ENCODE measurements at regions not wholly inside any gene's neighbourhood (a gene's known extent, or its start where the extent isn't known, plus 50 kb on each side); places are given as distances from the start of the nearest gene placed in this dataset.
"Not testable (repeated sequence)": the region's sequence is repeated elsewhere in the genome, so short reads cannot be mapped to it uniquely, and the experiment has no call there.

DNA sequence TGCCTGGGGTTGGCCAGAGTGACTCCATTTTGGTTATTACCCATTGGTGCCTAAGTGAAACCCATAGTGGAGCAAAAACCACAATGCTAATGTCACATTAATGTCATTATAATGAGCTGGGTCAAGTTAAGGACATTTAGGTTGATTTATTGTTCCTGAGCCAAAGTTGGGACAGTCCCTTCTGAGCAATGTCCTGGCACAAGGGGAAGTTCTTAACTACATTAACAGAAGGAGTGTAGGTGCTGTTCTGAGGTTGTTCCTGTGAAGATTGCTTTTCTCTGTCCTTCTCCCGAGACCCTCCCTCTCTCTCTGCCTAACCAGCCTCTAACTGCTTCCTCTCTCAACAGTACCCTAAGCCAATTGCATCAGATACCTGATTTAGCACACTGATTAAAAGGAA lies 1956.8 kb upstream of the PCDH10 start:
- DNase-seq, result no peak

DNA sequence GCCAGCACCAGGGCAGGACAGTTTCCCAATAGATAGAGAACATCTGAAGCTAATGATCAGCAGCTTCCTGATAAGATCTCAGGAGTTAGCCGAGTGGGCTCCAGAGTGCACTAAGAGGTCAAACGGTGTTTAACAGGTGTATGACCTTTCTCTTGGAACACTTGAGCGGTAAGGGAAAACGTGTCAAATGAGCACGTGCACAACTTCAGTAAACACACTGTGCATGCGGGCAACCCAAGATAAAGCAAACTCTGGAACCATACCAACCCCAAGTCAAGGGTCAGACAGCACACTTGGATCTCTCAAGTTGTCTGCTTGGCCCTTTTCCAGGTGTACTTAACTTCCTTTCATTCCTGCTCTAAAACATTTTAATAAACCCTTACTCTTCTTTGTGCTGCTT lies 1941.5 kb upstream of the PCDH10 start:
- DNase-seq, result peak in 1 of 2 experiments; percentile 45

DNA sequence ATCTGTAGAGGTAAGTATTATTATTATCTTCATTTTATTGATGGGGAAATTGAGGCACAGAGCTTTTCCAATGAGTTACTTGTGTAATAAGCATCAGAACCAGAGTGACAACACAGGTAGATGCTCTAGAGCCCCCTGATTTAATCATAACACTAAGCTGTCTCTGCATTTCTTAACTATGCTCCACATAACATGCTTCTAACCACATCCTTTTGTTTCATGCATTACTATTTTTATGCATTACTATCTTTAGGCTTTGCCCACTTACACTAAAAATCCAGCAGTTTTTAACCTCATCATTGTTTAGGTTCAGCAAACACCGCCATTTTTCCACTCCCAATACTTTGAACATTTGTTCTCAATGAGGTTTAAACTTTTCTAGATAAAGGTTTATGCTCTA lies 1900.8 kb upstream of the PCDH10 start:
- DNase-seq, result no peak

DNA sequence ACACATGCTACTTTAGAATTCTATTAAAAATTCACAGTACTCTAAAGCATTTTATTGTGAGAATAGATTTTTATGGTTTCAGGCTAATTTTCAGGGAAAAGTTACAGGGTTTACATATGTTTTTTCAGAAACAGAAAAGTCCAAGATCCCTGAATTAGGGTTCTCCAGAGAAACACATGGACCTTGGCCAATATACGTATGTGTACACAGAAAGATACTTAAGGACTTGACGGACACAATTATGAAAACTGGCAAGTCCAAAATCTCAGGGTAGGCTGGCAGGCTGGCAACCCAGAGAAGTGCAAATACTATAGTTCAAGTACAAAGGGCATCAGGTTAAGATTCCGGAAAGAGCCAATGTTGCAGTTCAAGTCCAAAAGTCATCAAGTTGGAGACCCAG lies 1897.8 kb upstream of the PCDH10 start:
- DNase-seq, result no peak

DNA sequence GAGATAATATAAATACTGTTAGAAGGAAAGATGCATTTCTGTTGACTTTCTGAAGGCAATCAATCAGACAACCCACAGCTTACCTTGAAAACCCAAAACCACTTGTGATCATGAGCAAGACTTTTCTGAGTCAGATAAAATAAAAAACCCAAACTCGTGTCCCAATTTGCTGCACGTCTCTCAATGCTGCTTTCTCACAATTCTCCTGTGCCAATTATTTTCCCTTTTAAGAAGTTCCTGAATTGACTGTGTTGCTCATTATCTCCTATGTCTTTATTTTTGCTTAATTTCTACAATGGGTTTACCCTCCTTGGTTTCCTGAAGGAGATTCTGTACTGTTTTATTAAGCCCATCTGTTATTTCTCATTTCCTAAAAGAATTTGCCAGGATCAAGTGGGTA lies 1891.9 kb upstream of the PCDH10 start:
- no peak for DNase-seq

DNA sequence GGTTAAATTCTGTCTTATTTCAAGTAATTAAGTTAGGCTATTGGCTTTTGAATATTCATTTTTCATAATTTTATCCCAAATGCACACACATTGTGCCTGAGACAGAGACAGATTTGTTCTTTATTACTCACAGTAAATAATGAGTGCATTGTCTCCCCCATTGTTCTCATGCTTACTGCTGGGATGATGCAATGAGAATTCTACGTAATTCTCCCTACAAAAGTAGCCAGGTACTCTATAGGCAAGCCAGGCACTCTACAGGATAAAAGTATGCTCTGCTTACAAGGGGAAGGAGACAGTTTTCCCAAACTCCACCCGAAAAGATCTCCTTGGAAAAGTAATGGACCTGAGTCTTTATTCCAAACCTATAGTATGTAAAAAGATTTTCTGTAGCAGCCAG lies 1890.7 kb upstream of the PCDH10 start:
- DNase-seq, result no peak

DNA sequence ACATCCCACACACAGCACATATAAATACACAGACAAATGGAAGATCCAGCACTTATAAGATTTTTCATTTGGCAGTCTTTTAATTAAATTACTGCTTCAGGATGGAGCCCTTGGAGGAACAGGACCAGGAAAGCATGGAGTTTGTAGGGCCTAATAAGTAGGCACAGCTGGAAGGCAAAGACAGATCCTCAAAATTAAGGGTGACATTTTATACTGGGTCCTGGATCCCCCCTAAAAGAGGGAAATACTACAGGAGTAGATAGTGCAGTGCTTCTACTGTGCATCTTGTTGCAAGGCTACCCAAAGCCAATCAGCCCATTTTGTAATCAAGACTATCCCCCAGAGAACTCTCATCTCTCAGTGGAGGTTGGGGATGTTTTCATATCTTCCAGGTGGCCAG lies 1860.7 kb upstream of the PCDH10 start:
- no peak for DNase-seq

DNA sequence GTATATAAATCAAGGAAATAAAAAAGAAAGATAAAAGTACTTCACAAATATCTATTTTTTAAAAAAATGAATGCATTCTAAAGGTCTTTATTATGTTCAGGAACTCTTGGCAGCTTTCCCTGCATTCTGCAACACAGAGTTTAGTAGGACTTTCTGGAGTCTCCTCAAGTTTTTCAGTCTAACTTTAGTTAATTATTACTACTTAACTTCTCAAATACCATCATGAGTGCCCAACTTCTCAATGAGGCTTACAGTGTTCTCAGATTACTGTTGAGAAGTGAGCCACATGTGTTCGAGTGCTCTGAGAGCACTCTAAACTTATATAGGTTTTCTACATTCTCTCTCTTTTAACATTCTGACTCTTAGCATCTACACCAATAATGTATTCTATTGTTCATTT lies 1852.9 kb upstream of the PCDH10 start:
- no peak for DNase-seq

DNA sequence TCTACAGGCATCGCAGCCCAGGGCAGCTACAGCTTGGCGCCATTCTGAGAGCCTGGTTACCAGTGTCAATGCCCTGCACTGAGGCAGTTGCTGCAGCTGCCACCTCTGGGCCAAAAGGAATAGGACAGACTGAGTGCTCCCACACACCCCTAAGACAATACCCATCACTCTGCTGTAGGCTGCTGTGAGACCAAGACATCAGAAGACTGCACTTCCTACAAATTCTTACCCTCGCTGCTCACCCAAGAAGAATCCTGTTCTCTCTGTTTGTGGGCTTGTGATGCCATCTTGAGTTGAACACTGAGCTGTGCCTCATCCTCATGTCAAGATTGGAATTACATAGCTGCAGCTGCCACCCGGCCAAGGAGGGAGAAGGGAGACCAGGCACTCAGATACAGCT lies 1847.0 kb upstream of the PCDH10 start:
- DNase-seq, result no peak

DNA sequence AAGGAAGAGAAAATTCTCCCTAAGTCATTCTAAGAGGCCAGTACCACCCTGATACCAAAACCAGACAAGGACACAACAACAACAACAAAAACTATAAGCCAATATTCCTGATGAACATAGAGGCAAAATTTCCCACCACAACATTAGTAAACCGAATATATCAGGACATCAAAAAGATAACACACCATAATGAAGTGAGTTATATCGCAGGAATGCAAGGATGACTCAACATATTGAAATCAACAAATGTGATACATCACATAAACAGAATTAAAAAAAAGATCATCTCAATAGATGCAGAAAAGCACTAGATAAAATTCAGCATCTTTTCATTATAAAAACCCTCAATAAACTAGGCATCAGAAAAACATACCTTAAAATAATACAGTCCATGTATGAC lies 1844.4 kb upstream of the PCDH10 start:
- no peak for DNase-seq

DNA sequence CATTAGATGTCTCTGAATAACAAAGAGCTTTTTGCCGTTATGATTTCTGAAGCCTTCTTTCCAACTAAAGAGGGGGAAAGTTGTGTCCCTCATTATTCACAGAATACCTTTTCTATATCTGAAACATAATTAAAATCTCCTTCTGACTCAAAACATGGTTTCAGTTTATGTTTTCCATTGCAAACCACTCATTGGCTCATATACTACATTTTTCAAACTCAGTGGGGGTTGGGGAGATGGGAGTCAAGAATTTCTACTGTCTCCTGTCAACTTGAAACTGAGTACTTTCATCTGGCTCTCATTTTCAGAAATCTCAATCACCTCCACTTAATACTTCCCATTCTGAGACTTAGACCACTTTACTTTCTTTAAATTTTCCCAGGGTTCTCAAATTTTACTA lies 1839.5 kb upstream of the PCDH10 start:
- DNase-seq, result no peak

DNA sequence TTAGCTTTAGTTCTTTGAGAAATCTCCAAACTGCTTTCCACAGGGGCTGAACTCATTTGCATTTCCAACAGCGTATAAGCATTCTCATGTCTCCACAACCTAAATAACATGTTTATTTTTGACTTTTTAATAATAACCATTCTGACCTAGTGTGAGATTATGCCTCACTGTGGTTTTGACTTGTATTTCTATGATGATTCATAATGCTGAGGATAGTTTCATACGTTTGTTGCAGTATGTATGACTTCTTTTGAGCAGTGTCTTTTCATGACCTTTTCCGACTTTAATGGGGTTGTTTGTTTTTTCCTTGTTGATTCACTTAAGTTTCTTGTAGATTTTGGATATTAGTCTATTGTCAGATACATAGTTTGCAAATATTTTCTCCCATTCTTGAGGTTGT lies 1833.0 kb upstream of the PCDH10 start:
- no peak for DNase-seq

DNA sequence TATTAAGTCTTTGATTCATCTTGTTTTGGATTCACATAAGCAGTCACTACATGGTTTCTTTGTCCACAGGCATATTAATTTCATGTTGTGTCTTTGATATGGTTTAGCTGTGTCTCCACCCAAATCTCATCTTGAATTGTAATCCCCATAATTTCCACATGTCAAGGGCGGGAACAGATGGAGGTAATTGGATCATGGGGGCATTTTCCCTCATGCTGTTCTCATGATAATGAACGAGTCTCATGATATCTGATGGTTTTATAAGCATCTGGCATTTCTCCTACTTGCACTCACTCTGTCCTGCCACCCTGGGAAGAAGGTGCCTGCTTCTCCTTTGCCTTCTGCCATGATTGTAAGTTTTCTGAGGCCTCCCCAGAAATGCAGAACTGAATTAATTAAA lies 1811.2 kb upstream of the PCDH10 start:
- DNase-seq, result no peak

DNA sequence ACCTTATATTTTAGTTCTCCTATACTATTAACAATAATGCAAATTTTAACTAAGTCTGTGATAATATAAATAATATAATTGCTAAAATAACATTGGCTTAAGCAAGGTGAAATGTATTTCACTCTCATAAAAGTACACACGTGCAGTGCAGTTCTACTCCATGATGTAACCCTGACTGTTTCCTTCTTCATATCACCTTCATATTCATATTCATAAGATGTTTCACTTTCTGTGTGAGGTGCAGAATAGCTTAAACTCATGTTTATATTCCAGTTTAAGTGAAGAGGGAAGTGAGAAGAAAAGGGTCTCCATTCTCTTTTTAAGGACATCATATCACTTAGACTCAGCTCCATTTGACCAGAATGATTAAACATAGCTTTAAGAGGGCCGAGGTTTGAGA lies 1810.0 kb upstream of the PCDH10 start:
- DNase-seq, result no peak

DNA sequence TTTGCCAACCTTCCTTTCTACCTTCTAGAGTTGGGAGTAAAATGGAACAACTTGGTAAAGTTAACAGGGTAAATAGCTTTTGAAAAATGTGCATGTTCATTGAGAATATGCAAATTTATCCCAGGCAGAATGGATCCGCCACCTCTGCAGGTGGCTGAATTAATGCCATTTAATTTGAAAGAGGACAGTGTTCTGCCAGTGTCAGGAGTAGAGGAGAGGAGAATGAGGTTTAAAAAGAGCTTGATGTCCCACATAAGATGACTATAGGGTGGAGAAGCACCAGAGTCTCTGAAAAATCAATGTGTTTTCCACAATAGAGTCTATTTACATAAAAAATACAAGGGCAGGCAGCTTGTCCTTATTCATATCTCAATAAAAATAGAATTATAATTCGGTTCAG lies 1804.3 kb upstream of the PCDH10 start:
- no peak for DNase-seq

DNA sequence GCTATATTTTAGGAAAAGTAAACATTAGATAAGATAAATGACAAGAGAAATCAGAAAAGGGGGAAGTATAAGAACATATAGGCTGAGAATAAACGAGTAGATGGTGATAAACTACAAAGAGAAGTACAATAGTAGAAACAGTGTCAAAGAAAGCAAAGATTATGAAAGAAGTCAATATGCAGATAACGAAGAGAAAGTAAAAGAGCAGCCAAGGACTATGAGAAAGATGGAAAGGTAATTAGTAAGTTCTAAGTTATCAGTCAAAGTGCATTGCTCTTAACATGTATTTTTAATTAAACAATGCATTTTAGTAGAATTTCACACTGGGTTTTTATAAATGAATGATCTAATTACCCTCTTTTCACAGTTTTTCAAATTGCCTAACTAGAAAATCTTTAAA lies 1801.3 kb upstream of the PCDH10 start:
- DNase-seq, result no peak

DNA sequence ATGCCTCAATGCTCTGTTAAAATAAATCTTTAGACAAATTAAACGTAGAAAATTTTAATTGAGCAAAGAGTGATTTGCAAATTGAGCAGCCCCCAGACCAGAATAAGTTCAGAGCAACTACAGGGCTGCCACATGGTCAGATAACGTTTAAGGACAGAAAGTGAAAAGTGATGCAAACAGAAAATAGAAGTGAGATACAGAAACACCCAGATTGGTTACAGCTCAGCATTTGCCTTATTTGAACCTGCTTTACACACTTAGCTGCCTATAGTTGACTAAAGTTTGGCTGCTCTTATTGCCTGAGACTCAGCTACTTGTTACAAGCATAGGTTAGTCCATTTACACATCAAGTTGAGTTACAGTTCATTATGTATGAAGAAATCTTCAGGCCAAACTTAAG lies 1800.8 kb upstream of the PCDH10 start:
- DNase-seq, result no peak

DNA sequence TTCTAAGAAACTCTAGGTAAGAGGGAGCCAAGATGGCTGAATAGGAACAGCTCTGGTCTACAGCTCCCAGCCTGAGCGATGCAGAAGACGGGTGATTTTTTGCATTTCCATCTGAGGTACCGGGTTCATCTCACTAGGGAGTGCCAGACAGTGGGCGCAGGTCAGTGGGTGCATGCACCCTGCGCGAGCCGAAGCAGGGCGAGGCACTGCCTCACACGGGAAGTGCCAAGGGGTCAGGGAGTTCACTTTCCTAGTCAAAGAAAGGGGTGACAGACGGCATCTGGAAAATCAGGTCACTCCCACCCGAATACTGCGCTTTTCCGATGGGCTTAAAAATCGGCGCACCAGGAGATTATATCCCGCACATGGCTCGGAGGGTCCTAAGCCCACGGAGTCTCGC lies 1796.7 kb upstream of the PCDH10 start:
- DNase-seq, result not testable (repeated sequence)

DNA sequence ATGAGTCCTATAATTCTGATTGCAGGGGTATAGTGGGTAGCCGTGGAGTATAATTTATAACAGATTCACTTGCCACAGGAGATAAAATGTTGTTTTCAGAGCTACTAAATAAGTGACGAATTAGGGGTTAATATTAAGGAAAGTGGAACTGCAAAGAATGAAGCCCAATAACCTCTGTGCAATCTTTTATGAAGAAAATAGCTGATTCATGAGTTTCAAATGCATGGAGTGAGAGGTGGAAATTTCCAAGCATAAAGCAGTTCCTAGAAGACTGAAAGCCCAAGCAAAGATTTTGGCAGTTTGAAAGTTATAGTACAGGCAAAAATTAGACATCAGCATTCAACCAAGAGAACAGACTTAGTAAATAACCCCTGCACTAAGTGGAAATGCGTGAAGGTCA lies 1782.4 kb upstream of the PCDH10 start:
- no peak for DNase-seq

DNA sequence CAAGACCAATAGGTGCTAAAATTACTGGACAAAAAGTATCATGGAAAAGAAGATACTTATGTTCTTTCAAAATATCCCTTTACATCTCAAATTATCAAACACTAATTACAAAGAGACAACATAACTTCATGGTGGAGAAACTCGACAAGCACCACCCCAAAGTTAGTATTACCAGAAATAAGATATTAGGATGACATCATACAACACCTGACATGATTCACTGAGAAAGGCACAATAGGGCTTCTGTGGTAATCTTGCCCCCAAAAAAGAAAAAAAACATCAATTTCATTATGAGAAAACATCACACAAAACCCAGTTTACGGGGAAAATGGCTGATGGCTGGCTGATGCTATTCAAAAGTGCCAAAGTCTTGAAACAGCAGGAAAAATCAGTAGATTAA lies 1781.7 kb upstream of the PCDH10 start:
- DNase-seq, result no peak

DNA sequence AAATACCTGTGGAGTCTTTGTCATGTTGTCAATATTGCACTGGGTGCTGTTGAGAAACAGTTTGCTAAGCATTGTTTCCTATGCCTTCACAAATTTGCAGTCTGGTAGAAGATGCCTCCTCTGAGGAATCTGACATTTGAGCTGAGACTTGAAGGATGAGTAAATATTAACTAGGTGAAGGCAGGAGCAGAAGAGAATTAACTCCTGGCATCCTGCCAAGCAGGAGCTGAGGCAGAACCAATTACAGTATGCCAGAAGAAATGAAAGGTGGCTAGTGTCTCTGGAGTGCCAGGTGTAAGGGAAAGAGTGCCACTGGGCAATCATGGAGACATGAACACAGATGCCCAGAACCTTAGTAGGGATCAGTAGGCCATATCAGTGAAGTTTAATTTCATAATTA lies 1778.2 kb upstream of the PCDH10 start:
- peak in 1 of 2 experiments; percentile 38 for DNase-seq

DNA sequence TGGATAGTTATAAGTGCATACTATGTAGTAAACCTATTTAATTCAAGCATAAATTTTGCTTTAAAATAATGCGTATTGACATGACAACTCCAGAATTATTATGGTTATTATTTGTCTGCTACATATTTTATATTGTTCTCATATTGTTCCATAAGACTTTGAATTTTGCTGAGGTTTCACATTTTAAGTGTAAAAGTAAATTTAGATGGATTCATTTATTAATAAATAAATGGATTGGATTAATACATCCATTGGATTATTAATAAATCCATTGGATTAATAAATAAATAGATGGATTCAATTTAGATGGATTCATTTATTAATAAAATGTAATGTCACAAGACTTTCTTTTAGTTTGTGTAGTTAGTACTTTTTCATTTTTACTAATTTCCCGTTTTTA lies 1768.0 kb upstream of the PCDH10 start:
- DNase-seq, result no peak

DNA sequence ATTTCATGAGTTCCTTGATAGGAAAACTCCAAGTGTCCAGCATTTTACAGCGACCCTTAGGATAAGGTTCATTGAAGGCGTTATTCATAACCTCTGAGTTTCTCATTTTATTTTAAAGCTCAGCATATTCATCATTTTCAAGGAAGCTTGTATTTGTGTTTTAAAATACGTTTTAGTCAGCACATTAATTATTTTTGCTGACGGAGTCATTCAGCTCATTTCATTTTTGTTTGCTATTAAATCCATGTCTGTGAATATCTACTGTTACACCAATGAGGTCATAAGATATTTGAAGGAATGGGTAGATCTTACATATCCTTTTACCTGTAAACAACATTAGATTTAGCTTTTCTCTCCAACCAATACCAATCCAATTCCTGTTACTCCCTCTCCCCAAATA lies 1766.3 kb upstream of the PCDH10 start:
- DNase-seq, result no peak

DNA sequence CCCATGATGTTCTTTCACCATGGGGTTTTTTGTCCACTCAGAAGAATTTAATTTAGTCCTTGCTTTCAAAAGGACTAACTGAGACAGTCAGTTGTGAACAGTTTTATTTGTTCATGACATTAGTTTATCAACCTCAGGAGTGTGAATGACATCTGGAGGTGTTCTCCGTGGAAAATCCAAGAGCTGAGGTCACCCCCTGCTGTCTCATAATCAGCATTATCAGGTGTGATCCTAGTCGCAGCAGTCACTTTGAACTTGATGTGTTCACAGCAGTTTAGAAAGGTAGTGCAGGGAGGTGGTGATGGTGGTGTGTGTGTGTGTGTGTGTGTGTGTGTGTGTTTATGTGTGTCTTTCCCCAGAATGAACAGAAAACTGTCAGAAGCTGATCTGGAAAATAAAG lies 1760.8 kb upstream of the PCDH10 start:
- no peak for DNase-seq

DNA sequence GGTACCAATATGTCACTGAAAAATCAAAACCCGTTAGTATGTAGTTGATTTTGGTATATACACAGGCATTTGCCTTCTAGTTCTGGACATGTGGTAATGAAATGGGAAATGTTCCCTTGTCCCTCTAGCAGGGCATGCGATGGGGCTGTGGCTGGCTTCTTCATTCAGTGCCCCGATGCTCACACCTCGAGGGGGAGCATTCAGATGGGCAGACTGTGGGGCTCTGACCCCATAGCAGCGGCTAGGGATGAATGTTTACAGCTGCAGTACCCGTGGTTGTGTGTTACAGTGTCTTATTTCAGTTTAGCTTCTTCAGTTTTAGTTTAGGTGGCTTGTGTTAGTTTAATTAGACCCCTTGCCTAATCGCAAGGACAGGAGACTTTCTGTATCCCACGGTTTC lies 1741.0 kb upstream of the PCDH10 start:
- DNase-seq, result no peak

DNA sequence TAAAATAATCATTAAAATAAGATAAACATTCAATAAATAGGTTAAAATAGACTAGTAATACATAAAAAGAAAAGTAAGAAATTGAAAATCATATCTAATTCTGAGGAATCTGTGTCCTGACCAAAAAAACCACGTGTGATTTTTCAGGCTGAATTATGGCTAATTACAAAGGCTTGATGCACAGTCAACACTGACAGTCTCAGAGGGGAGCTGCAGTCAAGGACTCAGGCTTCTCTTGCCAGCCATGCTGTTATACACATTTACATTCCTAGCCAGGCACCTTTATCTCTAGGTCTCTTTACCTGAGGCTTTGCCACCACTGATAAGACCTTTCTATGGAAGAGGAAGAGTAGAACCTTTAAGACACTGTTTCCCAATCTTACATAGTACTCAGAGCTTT lies 1737.7 kb upstream of the PCDH10 start:
- no peak for DNase-seq
